ENCODE measurements at regions not wholly inside any gene's neighbourhood (a gene's known extent, or its start where the extent isn't known, plus 50 kb on each side); places are given as distances from the start of the nearest gene placed in this dataset.
"Not testable (repeated sequence)": the region's sequence is repeated elsewhere in the genome, so short reads cannot be mapped to it uniquely, and the experiment has no call there.

DNA sequence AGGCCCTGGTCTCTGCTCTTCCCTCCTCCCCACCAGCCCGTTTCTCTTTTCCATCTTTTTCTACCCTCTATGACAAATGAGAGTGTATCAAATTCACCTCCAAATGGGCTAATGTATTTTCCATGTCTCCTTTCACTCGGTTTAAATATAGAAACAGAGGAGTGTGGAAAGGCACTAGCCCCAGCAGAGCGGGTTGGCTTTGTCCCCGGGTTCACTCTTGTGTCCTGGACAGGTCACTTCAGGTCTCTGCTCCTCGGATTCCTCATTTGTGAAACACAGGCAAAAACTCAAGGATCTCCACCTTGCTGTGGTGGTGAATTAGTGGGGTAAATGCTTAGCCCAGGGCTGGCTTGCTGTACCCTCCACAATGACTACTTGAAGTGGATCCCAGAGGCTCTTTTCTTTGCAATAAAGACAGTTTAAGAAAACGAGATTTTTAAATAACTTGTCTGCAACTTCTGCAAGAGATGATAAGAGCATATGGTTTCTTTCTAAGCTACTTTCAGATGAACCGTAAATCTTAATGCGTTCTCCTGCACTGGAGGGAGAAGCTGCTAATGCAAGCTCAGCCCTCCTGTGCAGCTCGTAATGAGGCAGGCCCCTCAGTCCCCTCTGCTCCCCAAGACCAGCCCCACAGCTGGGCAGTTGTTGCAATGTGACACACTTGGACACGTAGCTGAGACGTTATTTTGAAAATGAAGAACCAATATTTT lies 292.9 kb downstream of the THBS2 start:
- DNase-seq, result no peak

DNA sequence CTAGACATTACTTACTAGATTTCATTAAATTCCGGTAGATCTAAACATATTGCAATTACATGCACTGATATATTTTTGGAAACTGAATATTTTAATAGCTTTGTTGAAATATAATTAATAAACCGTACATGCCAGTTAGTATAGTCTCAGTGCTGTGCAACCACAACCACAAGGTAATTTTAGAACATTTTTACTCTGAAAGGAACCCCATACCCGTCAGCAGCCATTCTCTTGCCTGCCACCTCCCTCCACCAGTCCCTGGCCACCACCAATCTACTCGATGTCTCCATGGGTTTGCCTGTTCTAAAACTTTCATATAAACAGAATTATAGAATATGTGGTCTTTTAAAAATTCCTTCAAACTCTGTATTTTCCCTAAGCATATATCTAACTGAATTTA lies 293.9 kb downstream of the THBS2 start:
- DNase-seq, result no peak

DNA sequence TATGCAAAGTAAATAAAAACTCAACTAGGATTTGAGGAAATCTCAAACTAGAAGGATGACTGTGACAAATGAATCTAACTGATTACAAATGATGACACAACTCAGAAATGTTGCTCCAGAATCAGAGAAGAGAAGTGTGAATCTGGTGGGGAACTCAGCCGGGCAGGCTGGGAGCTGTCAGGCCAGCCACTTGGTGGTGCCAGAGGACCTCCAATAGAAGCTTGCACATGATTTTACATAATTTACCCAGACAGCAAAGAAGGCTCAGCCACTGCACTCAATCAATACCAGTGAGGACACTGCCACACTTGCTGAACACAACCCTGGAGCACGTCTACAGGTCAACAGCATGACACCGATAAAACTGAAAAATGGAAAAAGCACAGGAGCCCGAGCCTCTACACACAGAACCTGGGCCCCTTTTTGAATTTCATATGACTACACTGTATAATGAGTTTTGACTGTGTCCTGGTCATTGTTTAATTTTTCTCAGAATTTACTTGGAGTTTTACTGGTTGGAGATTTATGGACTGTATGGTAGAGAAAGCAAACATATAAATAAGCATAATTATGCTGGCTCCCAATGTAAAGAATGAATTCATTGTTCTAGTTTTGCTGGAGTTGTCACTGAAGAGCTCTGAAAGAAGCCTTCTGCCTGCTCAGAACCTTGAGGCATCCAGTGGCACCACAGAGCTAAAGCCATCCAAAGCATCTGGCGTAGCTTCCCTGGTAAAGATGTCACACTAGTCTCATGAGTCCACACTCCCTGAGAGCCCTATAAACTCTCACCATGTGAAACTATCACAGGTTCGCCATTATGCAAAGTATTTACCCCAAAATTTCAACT lies 296.5 kb downstream of the THBS2 start:
- DNase-seq, result peak; percentile 68

DNA sequence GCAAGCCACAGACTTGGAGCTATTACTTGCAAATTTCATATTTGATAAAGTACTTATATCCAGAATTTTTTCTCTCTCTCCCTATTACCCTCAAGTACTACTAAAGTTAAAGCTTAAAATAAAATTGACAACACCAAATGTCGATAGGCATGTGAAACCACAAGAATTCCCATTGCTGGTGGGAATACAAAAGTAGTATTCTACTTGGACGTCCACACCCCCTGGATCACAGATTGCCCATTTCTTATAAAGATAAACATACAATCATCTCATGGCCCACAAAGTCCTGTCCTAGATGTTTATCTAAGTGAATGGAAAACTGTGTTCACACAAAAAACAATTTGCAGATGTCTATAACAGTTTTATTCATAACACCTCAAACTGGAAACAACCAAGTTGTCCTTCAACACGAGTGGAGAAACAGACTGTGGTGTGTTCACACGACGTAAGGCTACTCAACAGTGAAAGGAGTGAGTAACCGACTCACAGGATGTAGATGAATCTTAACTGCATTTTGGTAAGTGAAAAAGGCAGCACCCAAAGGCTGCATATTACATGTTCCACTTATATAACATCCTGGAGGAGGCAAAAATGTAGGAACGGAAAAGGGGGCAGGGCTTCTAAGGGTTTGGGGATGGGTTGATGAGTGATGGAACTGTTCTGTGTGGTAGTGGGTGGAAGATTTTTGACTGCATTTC lies 297.4 kb downstream of the THBS2 start:
- DNase-seq, result no peak

DNA sequence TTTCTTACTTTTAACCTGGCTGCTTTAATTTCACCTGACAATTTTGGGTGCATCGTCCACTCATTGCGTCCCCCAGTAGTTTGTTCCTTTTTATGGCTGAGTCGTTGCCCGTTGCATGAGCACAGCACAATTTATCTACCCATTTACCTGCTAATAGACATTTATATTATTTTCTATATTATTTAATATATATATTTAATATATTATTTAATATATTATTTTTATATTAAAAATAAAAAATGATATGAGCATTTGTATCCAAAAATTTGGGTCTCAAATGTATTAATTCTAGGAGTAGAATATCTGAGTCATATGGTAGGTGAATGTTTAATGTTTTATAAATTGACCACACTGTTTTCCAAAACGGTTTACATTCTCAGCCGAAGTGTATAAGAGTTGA lies 300.2 kb downstream of the THBS2 start:
- no peak for DNase-seq

DNA sequence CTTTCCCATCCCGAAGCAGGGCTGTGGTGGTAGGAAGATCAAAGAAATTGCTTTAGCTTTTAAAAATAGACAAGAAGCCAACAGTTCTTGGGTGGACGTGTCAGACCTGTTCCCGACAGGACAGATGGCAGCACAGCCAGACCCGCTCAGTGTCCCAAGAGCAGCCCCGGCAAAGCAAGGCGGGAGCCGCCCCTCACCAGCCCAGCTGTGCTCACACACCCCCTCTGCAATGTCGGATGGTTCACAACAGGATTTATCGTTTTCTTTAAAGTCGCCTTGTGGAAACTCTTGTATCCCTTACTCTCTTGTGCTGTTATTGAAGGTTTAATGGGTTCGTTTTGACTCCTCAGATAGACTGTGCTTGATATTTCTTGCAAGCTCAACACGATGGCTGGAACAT lies 302.4 kb downstream of the THBS2 start:
- no peak for DNase-seq

DNA sequence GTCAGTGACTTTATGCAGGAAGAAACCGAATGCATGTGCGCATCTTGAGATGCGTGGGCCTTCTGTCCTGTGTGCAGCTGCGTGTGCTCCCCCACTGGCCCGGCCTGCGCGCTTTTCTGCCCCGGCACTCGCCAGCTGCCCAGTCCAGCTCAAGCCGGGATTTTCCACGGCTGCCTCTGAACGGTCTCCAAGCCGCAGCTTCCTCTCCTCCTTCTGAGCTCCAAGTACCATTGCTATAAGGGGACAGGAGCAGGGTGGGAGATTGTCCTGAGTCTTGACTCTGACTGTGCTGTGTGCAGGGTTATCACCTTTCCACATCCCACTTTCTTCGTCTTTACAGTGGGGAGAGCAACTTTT lies 302.8 kb downstream of the THBS2 start:
- no peak for DNase-seq

DNA sequence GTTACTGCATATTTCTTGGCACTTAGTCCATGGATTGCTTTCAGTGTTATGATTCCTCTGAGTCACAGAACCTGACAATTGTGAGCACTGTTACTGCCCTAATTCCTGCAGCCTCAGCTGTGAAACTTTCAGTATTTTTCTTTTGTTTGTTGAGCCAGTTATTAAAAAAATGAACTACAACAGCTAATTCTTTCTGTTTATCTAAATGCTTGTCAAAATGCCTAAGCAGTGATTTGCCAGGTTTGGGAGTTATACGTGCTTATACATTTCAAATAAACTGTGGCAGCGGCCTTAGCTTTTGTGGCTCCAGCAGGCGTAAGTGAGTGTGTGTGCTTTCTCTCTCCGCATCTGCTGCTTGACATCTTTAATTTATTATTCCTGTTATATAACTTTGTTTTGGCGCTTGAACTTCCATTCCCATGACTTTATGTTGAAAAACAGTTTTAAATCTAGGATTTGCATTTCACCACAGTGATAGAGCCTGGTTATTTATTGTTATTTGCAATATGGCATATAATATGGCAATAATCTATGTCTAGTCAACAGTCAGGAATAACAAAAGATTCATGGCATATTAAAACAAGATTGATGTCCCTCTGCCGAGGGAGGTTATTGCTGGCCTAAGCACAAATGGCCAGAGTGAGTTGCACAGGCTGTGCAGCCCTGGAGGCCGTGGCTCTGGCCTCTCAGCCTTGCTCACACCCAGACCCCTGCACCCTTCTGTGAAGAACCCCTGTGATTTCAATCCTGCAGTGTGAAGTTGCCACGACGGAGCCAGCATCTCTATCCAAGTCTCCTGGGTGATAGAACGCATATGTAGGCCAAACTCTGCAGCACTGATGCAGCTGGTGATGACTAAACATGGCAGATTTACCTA lies 303.4 kb downstream of the THBS2 start:
- DNase-seq, result no peak

DNA sequence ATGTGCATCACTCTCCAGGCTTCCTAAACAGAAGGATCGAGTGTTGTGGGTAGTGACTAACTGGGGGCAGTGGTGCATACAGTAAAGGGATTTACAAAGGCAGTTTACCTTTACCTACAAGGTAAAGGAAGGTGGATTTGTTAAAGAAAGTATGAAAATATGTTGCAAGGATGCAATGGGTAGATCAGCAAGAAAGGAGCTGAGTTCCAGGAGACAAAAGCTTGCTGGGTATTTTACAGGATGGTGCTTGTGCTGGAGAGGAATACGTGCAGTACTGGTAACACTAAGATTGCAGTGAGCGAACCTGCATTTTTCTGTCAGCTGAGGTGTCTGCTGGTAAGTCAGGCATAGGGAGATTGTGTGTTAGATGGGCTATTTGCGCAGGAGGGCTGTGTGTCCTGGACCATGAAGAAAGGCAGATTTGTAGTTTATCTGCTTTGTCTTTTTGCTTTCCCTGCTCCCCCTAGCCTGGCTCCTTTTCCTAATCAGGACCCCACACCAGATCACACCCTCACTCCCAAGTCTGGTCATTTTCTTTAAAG lies 304.6 kb downstream of the THBS2 start:
- no peak for DNase-seq

DNA sequence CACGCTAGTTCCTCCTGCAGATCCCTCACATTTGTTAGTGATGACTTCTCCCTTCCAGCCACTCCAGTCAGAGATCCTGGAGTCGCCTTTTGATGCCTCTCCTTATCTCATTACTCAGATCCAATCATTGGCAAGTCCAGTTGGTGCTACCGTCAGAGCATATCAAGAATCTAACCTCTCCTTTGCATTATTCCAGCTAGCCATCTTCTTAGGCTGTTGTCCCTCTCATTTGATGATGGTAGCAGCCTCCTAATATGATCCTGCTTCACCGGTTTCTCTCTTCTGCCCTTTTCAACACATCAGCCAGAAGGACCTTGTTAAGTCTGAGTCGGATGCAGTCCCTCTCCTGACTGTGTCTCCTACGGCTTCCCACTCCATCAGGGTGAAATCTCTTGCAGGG lies 305.6 kb downstream of the THBS2 start:
- no peak for DNase-seq

DNA sequence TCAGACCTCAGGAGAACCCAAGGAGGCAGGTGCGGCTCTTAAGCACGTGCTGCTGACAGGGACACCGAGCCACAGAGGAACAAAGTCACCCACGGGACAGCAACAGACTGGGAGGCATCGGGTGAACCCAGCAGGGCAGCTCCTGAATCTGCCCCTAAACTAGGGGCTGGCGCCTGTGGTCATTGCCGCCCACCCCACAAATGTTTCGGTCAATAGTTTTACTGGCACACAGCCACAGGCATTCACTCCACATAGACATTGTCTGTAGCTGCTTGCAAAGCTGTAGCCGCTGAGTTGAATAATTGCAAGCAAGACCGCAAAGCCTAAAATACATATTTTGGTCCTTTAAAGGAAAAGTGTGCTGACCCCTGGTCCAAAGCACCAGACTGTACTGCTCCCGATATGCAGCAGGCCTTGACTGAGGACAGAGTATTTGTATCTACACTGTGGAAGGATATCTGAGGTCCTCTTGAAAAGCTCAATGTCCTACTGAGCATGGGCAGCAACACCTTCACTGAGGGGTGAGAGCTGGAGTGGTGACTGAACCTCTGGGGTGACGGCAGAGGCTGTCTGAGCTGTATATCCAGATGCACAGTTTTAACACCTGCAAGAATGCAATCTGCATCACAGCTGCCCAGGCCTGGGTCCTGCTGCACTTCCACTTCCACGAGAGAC lies 310.3 kb downstream of the THBS2 start:
- no peak for DNase-seq

DNA sequence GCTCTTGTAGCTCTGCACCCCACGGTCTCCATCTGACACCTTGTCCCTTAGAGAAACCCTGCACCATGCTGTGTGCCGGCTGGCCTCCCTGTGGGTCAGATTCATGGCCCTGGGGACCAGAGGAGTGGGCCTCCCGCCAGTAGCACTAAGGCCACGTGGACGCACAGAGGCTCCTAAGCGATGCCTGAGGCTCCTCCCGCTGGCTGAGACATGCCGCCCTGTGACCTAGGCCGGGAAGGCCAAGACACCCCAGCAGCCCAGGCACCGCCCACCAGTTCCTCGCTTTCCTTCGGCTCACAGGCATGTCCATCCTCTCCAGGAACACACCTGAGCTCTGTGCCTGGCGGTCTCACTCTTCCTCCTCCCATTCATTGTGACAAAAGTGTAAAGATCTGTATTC lies 311.0 kb downstream of the THBS2 start:
- no peak for DNase-seq

DNA sequence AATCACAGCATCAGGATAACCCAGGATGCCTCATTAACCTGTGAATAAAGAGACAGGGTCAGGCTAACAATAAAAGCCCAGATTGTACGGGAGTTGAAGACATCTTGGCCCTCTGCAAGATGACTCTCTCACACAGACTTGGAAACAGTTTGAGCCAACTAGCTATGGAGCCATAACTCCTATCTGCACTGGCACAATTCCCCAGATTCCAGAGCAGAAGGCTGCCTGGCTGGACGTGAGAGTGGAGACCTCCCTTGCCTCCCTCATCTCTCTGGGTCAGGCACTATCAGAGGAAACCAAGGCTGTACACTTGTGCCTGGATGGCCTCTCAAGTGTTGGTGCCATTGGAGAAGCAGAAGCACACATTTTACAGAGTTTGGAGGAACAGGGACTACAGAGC lies 312.6 kb downstream of the THBS2 start:
- DNase-seq, result no peak

DNA sequence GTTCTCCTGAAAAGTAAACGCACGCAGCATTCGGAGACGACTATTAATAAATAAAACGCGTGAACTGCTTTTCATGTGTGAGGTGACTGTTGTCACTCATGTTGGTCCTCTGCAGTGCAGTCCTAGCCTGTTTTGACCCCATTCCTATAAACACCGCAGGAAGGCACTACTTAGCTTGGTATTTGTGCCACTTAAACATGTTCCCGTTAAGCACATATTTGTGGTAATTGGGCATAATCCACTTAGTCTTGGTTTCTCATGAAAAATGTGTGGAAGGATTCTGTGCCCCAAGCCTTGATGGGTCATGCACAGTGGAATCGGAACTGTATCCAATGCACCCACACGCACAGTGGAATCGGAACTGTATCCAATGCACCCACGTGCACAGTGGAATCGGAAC lies 313.9 kb downstream of the THBS2 start:
- DNase-seq, result no peak

DNA sequence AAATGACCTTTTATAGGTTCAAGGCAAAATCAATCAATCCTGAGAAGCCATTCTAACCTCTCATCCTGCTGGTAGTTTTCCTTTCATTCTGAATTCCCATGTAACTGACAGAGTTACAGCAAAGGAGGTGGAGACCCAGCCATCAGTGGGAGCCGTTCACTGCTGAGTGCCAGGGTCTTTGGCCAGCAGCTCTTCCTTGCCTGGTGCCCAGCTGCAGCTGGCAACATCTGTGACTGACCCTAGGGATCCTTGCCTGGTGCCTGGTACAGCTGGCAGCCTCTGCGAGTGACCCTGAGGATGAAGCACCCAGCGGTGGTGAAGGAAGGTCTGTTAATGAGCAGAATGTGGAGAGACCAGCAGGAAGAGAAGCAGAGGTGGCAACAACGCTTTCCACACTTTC lies 314.6 kb downstream of the THBS2 start:
- DNase-seq, result no peak

DNA sequence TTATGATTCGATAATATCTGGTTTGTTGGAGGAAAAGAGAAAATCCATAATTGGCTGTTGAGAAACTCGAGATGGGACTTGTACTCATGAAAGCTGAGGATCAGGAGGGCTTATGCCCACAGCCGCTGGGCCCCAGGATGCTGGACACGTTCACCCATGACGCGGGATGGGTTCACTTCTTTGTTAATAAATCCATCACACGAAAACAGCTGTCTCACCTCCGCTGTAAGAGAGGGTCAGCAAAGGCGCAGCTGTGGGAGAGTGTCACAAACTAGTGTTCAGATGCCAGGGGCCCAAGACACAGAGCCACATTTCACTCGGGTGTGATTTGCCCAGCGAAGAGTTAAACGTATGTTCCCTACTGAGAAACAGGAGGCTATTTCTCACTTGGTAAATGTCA lies 315.1 kb downstream of the THBS2 start:
- no peak for DNase-seq

DNA sequence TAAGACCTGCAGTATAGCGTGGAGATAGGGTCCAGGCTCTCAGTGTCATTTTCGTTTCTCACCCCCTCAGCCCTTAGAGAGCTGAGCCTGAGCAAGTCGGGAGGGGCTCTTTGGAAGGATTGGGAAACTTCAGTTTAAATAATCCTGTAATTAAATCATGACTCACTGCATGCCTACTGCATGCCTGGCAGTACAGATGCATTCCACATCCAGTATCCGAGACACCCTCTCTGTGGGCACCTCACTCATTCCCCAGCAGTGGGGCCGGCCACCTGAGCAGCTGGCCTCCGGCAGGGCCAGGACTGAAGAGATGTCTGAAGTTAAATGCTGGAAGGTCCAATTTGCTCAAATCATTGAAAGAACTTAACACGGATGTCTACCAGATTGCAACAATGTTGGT lies 316.6 kb downstream of the THBS2 start:
- DNase-seq, result no peak

DNA sequence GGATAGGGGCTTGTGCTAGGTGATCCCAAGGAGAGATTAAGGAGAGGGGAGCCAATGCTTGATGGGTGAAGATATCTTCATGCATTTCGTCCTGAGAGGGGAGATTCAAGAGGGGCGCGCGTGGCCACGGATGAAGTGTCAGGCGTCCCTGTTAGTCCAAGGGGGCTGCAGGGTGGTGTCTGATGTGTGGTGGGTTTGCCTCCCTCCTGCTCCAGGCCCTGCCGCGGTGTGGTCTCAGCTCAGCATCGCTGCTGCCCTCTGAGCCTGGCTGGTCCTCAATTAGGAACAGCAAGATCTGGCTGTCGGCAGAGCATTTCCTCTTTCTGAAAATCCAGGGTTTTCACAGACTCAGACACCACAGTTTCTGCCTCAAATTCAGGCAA lies 318.0 kb downstream of the THBS2 start:
- no peak for DNase-seq

DNA sequence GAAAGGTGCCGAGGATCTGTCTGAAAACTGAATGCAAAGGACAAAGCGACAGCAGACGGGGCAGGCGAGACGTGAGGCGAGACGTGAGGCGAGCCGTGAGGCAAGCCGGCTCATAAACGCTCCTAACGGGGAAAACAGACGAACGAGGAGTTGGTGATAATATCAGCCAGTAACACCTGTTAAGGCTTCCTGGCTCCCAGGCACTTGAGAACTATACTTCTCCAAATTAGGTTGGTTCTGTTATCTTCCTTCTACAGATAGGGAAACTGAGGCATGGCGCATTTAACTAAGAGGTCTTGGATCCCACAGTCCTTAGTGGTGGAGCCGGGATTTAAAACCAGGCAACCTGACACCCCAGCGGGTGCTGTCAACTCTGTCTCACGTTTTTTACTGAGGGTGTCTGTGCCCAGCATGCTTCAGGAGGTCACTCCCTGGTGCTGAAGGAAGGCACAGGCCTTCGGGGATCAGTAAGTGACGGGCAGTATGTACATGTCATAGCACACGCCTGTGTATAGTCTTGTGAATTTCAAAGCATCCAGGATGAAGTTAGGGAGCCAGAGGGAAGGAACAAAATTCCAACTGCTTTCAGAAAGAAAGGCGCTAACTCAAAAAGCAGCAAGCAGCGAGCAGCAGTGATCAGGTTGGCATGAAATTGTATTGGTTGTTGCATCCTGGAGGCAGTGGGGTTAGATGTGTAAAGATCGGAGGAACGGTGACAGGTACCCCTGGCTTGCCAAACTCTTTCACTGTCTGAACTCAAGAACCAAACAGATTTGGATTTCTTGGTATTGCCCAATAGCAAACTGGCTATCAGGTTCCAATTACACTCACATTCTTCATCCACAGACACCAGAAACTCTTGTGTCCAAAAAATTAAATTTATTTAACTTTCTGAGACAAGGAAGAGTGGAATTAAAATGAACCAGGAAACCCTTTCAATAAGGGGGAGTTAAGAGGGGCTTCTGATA lies 318.7 kb downstream of the THBS2 start:
- DNase-seq, result no peak

DNA sequence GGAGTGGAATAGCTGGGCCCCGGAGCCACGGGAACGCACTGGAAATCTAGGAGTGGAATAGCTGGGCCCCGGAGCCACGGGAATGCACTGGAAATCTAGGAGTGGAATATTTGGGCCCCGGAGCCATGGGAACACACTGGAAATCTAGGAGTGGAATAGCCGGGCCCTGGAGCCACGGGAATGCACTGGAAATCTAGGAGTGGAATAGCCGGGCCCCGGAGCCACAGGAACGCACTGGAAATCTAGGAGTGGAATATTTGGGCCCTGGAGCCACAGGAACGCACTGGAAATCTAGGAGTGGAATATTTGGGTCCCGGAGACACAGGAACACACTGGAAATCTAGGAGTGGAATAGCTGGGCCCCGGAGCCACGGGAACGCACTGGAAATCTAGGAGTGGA lies 321.5 kb downstream of the THBS2 start:
- DNase-seq, result not testable (repeated sequence)

DNA sequence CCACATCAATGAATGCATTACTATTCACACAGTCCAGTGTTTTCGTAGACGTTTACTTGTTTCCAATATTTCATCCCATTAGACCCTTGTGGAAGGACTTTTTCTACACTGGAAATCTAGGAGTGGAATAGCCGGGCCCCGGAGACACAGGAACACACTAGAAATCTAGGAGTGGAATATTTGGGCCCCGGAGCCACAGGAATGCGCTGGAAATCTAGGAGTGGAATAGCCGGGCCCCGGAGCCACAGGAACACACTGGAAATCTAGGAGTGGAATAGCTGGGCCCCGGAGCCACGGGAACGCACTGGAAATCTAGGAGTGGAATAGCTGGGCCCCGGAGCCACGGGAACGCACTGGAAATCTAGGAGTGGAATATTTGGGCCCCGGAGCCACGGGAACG lies 322.6 kb downstream of the THBS2 start:
- not testable (repeated sequence) for DNase-seq
